Endothelial cell of umbilical vein (primary cell): ENCODE measurements at regions not wholly inside any gene's neighbourhood (a gene's known extent, or its start where the extent isn't known, plus 50 kb on each side); places are given as distances from the start of the nearest gene placed in this dataset.

ENCODE experiments used
- BruUV-seq: library from RNA; stranded (reverse); fragments of 400-500 nt; replicated peaks from 2 replicates; lab custom pipeline; 2021; lab: Mats Ljungman, UMichigan
- CTCF ChIA-PET: fragments of 300-600, 350-600 bp; sonication (Branson Sonifier 250); formaldehyde crosslinking; loops from one replicate; lab custom pipeline; 2021; ENCODE audit warnings: antibody characterized with exemption, inconsistent platforms; lab: Charles Lee
- POLR2A ChIA-PET: fragments of 300-600, 350-600 bp; sonication (Branson Sonifier 250); formaldehyde crosslinking; loops from one replicate; lab custom pipeline; 2021; ENCODE audit warnings: antibody characterized with exemption, inconsistent platforms; lab: Charles Lee
- DNase-seq: peaks from one replicate; pipeline ENCODE4 v3.0.0-alpha.2; 2011; ENCODE audit warnings: low read depth, low spot score
- FAIRE-seq: peaks from 2 replicates; lab custom pipeline; 2011; peaks lifted over from hg19 to GRCh38; lab: Jason Lieb, UNC
- H2AFZ ChIP-seq: 2 replicates; pipeline ENCODE4 v1.6.0; 2012; ENCODE audit warnings: low read depth, low read length, control low read depth, inconsistent platforms
- H3K27ac ChIP-seq: 2 replicates; pipeline ENCODE4 v1.5.1; 2011; ENCODE audit warnings: low read depth, mild to moderate bottlenecking, control low read depth, low read length, moderate library complexity; ENCODE audit not compliant: insufficient read depth
- H3K27me3 ChIP-seq, 2 experiments: 2 replicates each; pipeline versions ENCODE4 v1.6.0 to v1.6.1; 2011; ENCODE audit warnings: low read length in 2 of 2, mixed read lengths in 1 of 2; ENCODE audit not compliant: control insufficient read depth in 2 of 2, insufficient read depth in 2 of 2
- H3K36me3 ChIP-seq, 2 experiments: 2 replicates in 1 of 2; 3 replicates in 1 of 2; pipeline ENCODE4 v1.5.1; 2011; ENCODE audit warnings: low read length in 2 of 2, mild to moderate bottlenecking in 1 of 2, moderate library complexity in 1 of 2; ENCODE audit not compliant: control insufficient read depth in 2 of 2, insufficient read depth in 2 of 2; ENCODE audit errors: extremely low read depth in 1 of 2
- H3K4me1 ChIP-seq: 3 replicates; pipeline ENCODE4 v1.5.1; 2011; ENCODE audit warnings: mild to moderate bottlenecking, low read length; ENCODE audit not compliant: control insufficient read depth, insufficient read depth; ENCODE audit errors: extremely low read depth
- H3K4me2 ChIP-seq: 2 replicates; pipeline ENCODE4 v1.6.1; 2011; ENCODE audit warnings: low read length, control low read depth, mixed read lengths; ENCODE audit not compliant: insufficient read depth
- H3K4me3 ChIP-seq, 3 experiments: fragments of 200-600 bp in 1 of 3; sonication (generic), shearing (Covaris generic) in 1 of 3; replicated peaks in 1 of 3; 2 replicates each; pipeline ENCODE4 v1.5.1; 2011 to 2016; ENCODE audit warnings: control low read depth in 3 of 3, low read length in 3 of 3, mild to moderate bottlenecking in 2 of 3, inconsistent platforms in 1 of 3, low read depth in 1 of 3, moderate library complexity in 1 of 3; ENCODE audit not compliant: insufficient read depth in 1 of 3
- H3K79me2 ChIP-seq: 2 replicates; pipeline ENCODE4 v1.6.0; 2012; ENCODE audit warnings: low read length, inconsistent platforms; ENCODE audit not compliant: control insufficient read depth, insufficient read depth
- H3K9ac ChIP-seq: replicated peaks from 2 replicates; pipeline ENCODE3; 2011; ENCODE audit warnings: low read length, control low read depth; ENCODE audit not compliant: insufficient read depth; ENCODE audit errors: extremely low read depth
- H3K9me1 ChIP-seq: replicated peaks from 3 replicates; pipeline ENCODE4 v1.6.0; 2011; ENCODE audit warnings: mild to moderate bottlenecking, low read length; ENCODE audit not compliant: control insufficient read depth, insufficient read depth; ENCODE audit errors: extremely low read depth
- H3K9me3 ChIP-seq: replicated peaks from 2 replicates; pipeline ENCODE4 v1.5.1; 2012; ENCODE audit warnings: low read length, inconsistent platforms; ENCODE audit not compliant: control insufficient read depth, insufficient read depth
- H4K20me1 ChIP-seq: replicated peaks from 2 replicates; pipeline ENCODE3; 2011; ENCODE audit warnings: mild to moderate bottlenecking, low read length; ENCODE audit not compliant: control insufficient read depth, insufficient read depth; ENCODE audit errors: extremely low read depth
- CTCF ChIP-seq, 2 donors: IDR thresholded peaks; 1 replicate in 1 of 2; 2 replicates in 1 of 2; pipeline ENCODE4 v1.5.1; 2011; ENCODE audit warnings: low read length in 2 of 2, mild to moderate bottlenecking in 2 of 2, moderate library complexity in 2 of 2, control low read depth in 1 of 2, inconsistent platforms in 1 of 2, low read depth in 1 of 2; ENCODE audit not compliant: insufficient read depth in 1 of 2; ENCODE audit errors: extremely low read depth in 1 of 2
- EZH2 ChIP-seq: IDR thresholded peaks from 2 replicates; pipeline ENCODE4 v1.6.1; 2012; ENCODE audit warnings: borderline replicate concordance, low read depth, mild to moderate bottlenecking, moderate library complexity, low read length, inconsistent platforms; ENCODE audit not compliant: severe bottlenecking
- FOS ChIP-seq: IDR thresholded peaks from 2 replicates; pipeline ENCODE4 v1.6.1; 2011; ENCODE audit warnings: mild to moderate bottlenecking, low read length, moderate library complexity, borderline replicate concordance; ENCODE audit not compliant: insufficient read depth
- GATA2 ChIP-seq: IDR thresholded peaks from 2 replicates; pipeline ENCODE4 v1.7.0; 2011; ENCODE audit warnings: low read depth, mild to moderate bottlenecking, moderate library complexity, mixed read lengths, low read length; ENCODE audit not compliant: insufficient read length, insufficient read depth
- JUN ChIP-seq: IDR thresholded peaks from 2 replicates; pipeline ENCODE4 v1.6.1; 2011; ENCODE audit warnings: borderline replicate concordance, low read depth; ENCODE audit not compliant: insufficient read length, insufficient read depth
- MYC ChIP-seq: IDR thresholded peaks from one replicate; pipeline ENCODE4 v1.6.1; 2011; ENCODE audit warnings: mild to moderate bottlenecking, low read depth, low read length
- POLR2A ChIP-seq: IDR thresholded peaks from 2 replicates; pipeline ENCODE4 v1.6.1; 2012; ENCODE audit warnings: low read depth, mild to moderate bottlenecking, control low read depth, low read length
- POLR2AphosphoS5 ChIP-seq: IDR thresholded peaks from 2 replicates; pipeline ENCODE4 v1.6.1; 2012; ENCODE audit warnings: low read depth, mild to moderate bottlenecking, control low read depth, low read length, moderate library complexity; ENCODE audit not compliant: insufficient read depth
- dilution Hi-C: fragments of 300-500 bp; cut with MboI; formaldehyde crosslinking; loops from one replicate; pipeline ENCODE4 v1.15.0; 2019; ENCODE audit warnings: low sequenced_read_pairs; ENCODE audit not compliant: extremely low pct_ligation_motif_present
- intact Hi-C: fragments of 100-400 bp; cut with micrococcal nuclease; formaldehyde crosslinking; loops from one replicate; pipeline ENCODE4 v1.10.0; 2022
- TF ChIP-seq, protein P1 (sequence below): IDR thresholded peaks from 2 replicates; pipeline ENCODE4 v1.6.1; 2011; ENCODE audit not compliant: insufficient read depth, insufficient read length

DNA sequence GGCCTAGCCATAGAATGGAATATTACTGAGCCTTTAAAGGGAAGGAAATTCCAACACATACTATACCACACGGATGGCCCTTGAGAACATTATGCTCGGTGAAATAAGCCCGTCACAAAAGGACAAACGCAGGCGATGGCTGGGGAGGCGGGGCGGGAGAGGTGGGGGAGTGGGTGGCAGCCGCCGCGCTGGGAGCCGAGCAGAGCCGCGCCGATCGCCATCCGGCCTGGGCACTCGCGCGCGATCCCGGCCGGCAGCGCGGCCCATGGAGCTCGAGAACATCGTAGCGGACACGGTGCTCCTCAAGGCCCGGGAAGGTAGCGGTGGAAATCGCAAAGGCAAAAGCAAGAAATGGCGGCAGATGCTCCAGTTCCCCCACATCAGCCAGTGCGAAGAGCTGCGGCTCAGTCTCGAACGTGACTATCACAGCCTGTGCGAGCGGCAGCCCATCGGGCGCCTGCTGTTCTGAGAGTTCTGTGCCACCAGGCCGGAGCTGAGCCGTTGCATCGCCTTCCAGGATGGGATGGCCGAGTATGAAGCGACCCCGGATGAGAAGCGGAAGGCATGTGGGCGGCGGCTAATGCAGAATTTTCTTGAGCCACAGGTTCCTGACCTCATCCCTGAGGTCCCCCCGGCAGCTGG is 140.1 kb downstream of the ZDHHC20 start:
- POLR2A ChIA-PET, result no interaction called here
- dilution Hi-C loops (no loop called here), intact Hi-C loops (no loop called here)
- Histone ChIP-seq H3K9me1 (no peaks in the 10 kb centered on the region), H3K27ac (no peak overlapping the region), H3K9me3 (no peaks in the 10 kb centered on the region), H3K4me3 (peak overlapping the region; percentile 18 to 22 (median 22)), H3K9ac (no peak overlapping the region), H2AFZ (peak overlapping the region; percentile 94), H3K79me2 (no peaks in the 10 kb centered on the region), H3K4me2 (peak overlapping the region; percentile 47), H3K36me3 (no peaks in the 10 kb centered on the region), H3K4me1 (no peaks in the 10 kb centered on the region), H4K20me1 (no peaks in the 10 kb centered on the region), H3K27me3 (no peaks in the 10 kb centered on the region)
- DNase-seq (peak; percentile 10), FAIRE-seq (no peak)
- no peak for TF ChIP-seq POLR2AphosphoS5
- TF ChIP-seq, protein P1, sequence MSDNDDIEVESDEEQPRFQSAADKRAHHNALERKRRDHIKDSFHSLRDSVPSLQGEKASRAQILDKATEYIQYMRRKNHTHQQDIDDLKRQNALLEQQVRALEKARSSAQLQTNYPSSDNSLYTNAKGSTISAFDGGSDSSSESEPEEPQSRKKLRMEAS, result no peak
- TF ChIP-seq MYC, result no peak
- no peak for TF ChIP-seq EZH2
- no peak for TF ChIP-seq CTCF (IDR thresholded peaks at IDR 0.05; ENCODE audit: extremely low read depth in 1 of 2, insufficient read depth in 1 of 2, low read depth in 1 of 2, low read length in 2 of 2)
- no peak for TF ChIP-seq POLR2A
- no peak for TF ChIP-seq GATA2
- TF ChIP-seq FOS, result no peak
- TF ChIP-seq JUN, result no peak
- no TSS peak for BruUV-seq
- CTCF ChIA-PET, result interaction anchor here (0.7 to 1.3 kb wide), 2 partner anchors 22 to 140 kb away, joined by 3 read pairs; partner anchors contain the start of gene ZDHHC20
